Esophagus muscularis mucosa (tissue), 3 donors: ENCODE measurements at regions not wholly inside any gene's neighbourhood (a gene's known extent, or its start where the extent isn't known, plus 50 kb on each side); places are given as distances from the start of the nearest gene placed in this dataset.
"Not testable (repeated sequence)": the region's sequence is repeated elsewhere in the genome, so short reads cannot be mapped to it uniquely, and the experiment has no call there.

Source experiments
- CTCF ChIP-seq, 3 experiments: fragments of 200-600 bp in 2 of 3; fragments of 450-650 bp in 1 of 3; sonication (generic) in 2 of 3; IDR thresholded peaks; one replicate each; pipeline ENCODE4 v1.5.1; 2017 to 2019; ENCODE audit warnings: antibody characterized with exemption in 3 of 3, mild to moderate bottlenecking in 2 of 3, moderate library complexity in 1 of 3
- POLR2A ChIP-seq: fragments of 450-650 bp; IDR thresholded peaks from one replicate; pipeline ENCODE4 v1.6.1; 2017; ENCODE audit warnings: antibody characterized with exemption, moderate library complexity, mild to moderate bottlenecking, low read depth
- POLR2AphosphoS5 ChIP-seq, 2 donors: sonication (generic); formaldehyde crosslinking; IDR thresholded peaks; one replicate each; pipeline ENCODE4 v1.6.1; 2017; ENCODE audit warnings: antibody characterized with exemption in 2 of 2

- not testable (repeated sequence) for TF ChIP-seq POLR2A; CTCF (IDR thresholded peaks at IDR 0.05); POLR2AphosphoS5 (IDR thresholded peaks at IDR 0.05)
Measured at GRCh38 chr5:123698937-123699336, 187.0 kb downstream of the CSNK1G3 start.
